ENCODE measurements at regions not wholly inside any gene's neighbourhood (a gene's known extent, or its start where the extent isn't known, plus 50 kb on each side); places are given as distances from the start of the nearest gene placed in this dataset.

DNA sequence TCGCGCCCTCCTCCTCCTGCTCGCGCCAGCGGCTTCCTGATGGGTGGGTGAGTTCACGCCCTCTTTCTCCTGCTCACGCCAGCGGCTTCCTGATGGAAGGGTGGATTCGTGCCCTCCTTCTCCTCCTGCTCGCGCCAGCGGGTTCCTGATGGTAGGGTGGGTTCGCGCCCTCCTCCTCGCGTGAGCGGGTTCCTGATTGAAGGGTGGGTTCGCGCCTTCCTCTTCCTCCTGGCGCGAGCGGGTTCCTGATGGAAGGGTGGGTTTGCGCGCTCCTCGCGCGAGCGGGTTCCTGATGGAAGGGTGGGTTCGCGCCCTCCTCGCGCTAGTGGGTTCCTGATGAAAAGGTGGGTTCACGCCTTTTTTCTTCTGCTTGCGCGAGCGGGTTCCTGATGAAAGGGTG lies 62.0 kb upstream of the MGAT5 start:
- Mint-ChIP-seq H3K4me1 (ENCODE audit: low read depth) (peaks cover 44% of the 10 kb centered on the region), H3K27ac (no peak overlapping the region)
- CTCF ChIA-PET = no interaction called here

DNA sequence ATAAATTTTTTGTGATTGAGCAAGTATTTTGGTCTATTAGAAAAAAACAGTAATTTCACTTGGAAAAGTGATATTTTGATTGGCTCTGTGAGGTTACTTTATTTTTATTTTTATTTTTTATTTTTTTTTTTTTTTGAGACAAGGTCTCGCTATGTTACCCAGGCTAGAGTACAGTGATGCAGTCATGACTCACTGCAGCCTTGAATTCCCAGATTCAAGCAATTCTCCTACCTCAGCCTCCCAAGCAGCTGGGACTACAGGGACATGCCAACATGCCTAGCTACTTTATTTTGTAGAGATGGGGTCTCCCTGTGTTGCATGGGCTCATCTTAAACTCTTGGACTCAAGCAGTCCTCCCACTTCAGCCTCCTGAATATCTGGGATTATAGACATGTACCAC lies 60.9 kb upstream of the MGAT5 start:
- DNase-seq = no peak
- Mint-ChIP-seq H3K4me1 (ENCODE audit: low read depth) (peaks cover 56% of the 10 kb centered on the region), H3K27ac (no peak overlapping the region), H3K27me3 (ENCODE audit: low read depth) (no peaks in the 10 kb centered on the region), H3K36me3 (ENCODE audit: low read depth) (peaks cover 14% of the 10 kb centered on the region), H3K9me3 (peaks cover 4% of the 10 kb centered on the region), H3K4me3 (no peak overlapping the region)
- CTCF ChIA-PET = interaction anchor here (0.7 kb wide), 1 partner anchor 26 kb away, joined by 3 read pairs; no protein-coding TSS in a partner anchor
- intact Hi-C loops (cut with micrococcal nuclease) = no loop called here

More for the DNA sequence above, 62.0 kb upstream of the MGAT5 start:
- intact Hi-C loops (cut with micrococcal nuclease) = no loop called here
- H3K36me3 Mint-ChIP-seq (ENCODE audit: low read depth) = peaks cover 14% of the 10 kb centered on the region
- no peak overlapping the region for H3K4me3 Mint-ChIP-seq
- no peaks in the 10 kb centered on the region for H3K27me3 Mint-ChIP-seq (ENCODE audit: low read depth)
- H3K9me3 Mint-ChIP-seq = peaks cover 4% of the 10 kb centered on the region
- no peak for DNase-seq

DNA sequence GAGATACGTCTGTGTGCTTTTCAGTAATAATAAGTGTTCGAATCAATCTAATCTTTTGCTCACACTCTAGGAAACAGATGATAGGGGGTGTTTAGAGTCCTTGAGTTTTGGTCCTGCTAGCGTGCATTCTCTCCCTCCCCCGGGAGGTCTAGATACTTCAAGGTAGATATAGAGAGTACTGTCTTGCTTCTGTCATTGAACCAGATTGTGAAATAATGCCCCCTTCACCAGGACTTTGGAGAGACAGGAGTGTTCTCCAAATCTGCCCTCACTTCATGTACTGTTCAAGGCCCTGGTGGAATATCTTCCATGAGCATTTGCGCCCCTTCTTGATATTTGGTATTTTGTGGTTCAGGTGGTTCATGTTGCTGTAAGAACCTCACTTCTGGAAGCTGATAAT lies 59.4 kb upstream of the MGAT5 start:
- peaks cover 4% of the 10 kb centered on the region for H3K9me3 Mint-ChIP-seq
- intact Hi-C loops (cut with micrococcal nuclease) = loop anchor here (2.0 kb wide), 1 partner anchor 16 kb away; no protein-coding TSS in a partner anchor
- no peak overlapping the region for H3K4me3 Mint-ChIP-seq
- CTCF ChIA-PET = no interaction called here
- H3K27ac Mint-ChIP-seq = no peak overlapping the region
- H3K27me3 Mint-ChIP-seq (ENCODE audit: low read depth) = no peaks in the 10 kb centered on the region
- DNase-seq = no peak
- H3K36me3 Mint-ChIP-seq (ENCODE audit: low read depth) = peaks cover 14% of the 10 kb centered on the region
- peaks cover 66% of the 10 kb centered on the region for H3K4me1 Mint-ChIP-seq (ENCODE audit: low read depth)

DNA sequence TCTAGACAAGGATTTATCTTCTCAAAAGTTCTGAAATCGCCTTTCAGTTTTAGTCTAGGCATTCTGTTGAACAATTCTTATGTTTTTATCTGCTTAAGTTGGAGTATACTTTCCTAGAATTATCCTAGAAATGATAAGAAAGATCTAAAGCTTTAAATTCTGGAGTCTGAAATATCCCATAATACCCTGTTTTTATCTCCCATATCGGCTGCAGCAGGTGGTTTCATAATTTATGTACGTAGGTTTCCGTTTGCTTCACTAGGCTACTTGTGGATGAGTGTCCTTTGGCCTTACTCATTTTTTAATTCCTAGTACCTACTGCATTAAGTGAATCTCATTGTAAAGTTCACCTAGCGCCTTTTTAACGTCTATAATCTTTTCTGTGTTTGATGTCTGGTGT lies 58.5 kb upstream of the MGAT5 start:
- H3K27ac Mint-ChIP-seq = peak overlapping the region; percentile 21
- DNase-seq = no peak
- H3K9me3 Mint-ChIP-seq = peaks cover 4% of the 10 kb centered on the region
- H3K36me3 Mint-ChIP-seq (ENCODE audit: low read depth) = peaks cover 11% of the 10 kb centered on the region
- CTCF ChIA-PET = interaction anchor here (0.7 to 4.2 kb wide), 2 partner anchors 12 to 249 kb away, joined by 3 to 43 read pairs; no protein-coding TSS in a partner anchor
- H3K27me3 Mint-ChIP-seq (ENCODE audit: low read depth) = no peaks in the 10 kb centered on the region
- intact Hi-C loops (cut with micrococcal nuclease) = loop anchor here (1.0 to 2.0 kb wide), 2 partner anchors 17 to 38 kb away; no protein-coding TSS in a partner anchor
- no peak overlapping the region for H3K4me3 Mint-ChIP-seq
- peaks cover 64% of the 10 kb centered on the region for H3K4me1 Mint-ChIP-seq (ENCODE audit: low read depth)

DNA sequence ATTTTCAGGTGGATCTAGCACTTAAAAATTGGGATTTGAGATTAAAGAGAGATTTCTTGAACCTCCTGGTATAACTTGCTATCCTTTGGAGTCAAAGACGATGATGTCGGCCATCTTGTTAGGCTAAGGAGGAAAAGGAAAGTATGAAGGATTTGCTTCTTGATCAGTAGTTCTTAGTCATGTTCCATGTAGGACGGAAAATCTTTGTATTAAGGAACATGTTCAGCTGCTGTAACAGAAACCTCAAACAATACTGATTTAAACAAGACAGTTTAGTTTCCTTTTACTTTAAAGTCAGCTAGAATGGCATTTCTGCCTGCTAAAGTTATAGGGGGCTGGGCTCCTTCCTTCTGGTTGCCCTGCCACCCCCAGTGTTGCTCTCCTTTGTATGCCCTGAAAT lies 56.4 kb upstream of the MGAT5 start:
- Mint-ChIP-seq H3K4me3 (peak overlapping the region; percentile 15), H3K4me1 (ENCODE audit: low read depth) (peaks cover 62% of the 10 kb centered on the region), H3K27ac (peak overlapping the region; percentile 77), H3K36me3 (ENCODE audit: low read depth) (no peaks in the 10 kb centered on the region), H3K9me3 (no peaks in the 10 kb centered on the region), H3K27me3 (ENCODE audit: low read depth) (no peaks in the 10 kb centered on the region)
- DNase-seq = no peak
- intact Hi-C loops (cut with micrococcal nuclease) = loop anchor here (1.0 to 2.0 kb wide), 3 partner anchors 21 to 71 kb away; no protein-coding TSS in a partner anchor
- CTCF ChIA-PET = interaction anchor here (0.9 to 4.2 kb wide), 11 partner anchors 10 to 214 kb away, joined by 3 to 43 read pairs (median 7); no protein-coding TSS in a partner anchor

DNA sequence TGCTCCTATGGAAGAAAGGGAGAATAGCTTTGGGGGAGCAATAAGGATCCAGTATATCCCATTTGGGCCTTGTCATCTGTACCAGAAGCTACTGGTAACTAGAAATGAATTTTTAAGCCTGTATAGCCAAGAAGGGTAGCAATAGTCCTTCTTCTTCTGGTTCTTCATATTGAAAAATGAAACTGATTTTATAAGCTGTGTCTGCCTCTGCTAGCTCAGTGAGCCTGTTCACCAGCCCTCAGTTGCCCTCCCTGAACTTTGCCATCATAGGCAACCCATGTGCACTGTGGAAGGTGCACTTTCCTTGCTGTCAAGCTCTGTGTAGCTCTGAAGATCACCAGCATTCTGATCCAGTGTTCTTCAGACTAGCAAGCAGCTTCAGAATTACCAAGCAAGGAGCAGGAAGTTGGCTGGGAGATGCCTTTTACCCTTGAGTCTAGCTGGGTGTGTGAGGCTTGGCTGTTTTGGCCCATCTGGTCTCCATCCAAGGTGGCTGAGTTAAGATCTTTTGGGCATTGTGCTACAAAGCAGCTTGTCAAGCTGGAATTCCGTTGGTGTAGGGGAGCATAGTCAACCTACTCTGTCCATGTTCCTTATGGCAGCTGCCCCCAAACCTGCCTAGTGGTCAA lies 55.8 kb upstream of the MGAT5 start:
- intact Hi-C loops (cut with micrococcal nuclease) = no loop called here
- Mint-ChIP-seq H3K27ac (peak overlapping the region; percentile 77), H3K4me1 (ENCODE audit: low read depth) (peaks cover 64% of the 10 kb centered on the region), H3K36me3 (ENCODE audit: low read depth) (no peaks in the 10 kb centered on the region), H3K27me3 (ENCODE audit: low read depth) (no peaks in the 10 kb centered on the region), H3K9me3 (no peaks in the 10 kb centered on the region), H3K4me3 (peak overlapping the region; percentile 15)
- DNase-seq = no peak
- CTCF ChIA-PET = interaction anchor here (0.9 to 4.2 kb wide), 12 partner anchors 9 to 214 kb away, joined by 3 to 43 read pairs (median 6); no protein-coding TSS in a partner anchor

DNA sequence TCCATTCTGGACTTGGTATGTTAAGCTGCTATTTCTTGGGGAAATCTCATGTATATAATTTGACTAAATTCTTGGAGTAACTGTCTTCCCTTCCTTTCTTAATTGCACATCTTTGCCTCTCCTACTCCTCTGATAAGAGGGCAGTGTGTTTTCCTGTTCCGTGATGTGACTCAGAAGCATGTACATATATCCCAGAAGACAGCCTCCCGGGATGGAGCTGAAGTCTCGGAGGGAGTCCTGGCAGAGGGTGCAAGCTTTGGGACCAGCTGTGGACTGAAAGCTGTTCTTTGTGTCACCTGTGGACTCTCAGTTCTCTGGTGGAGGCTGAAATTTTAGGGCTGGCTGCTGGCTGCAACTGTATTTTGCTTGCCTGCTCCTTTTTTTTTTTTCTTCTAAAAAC lies 54.7 kb upstream of the MGAT5 start:
- CTCF ChIA-PET = interaction anchor here (0.6 to 4.2 kb wide), 7 partner anchors 8 to 213 kb away, joined by 3 to 43 read pairs (median 9); no protein-coding TSS in a partner anchor
- intact Hi-C loops (cut with micrococcal nuclease) = no loop called here
- no peak overlapping the region for H3K4me3 Mint-ChIP-seq
- H3K27me3 Mint-ChIP-seq (ENCODE audit: low read depth) = no peaks in the 10 kb centered on the region
- DNase-seq = no peak
- no peaks in the 10 kb centered on the region for H3K36me3 Mint-ChIP-seq (ENCODE audit: low read depth)
- H3K27ac Mint-ChIP-seq = no peak overlapping the region
- no peaks in the 10 kb centered on the region for H3K9me3 Mint-ChIP-seq
- peaks cover 60% of the 10 kb centered on the region for H3K4me1 Mint-ChIP-seq (ENCODE audit: low read depth)

DNA sequence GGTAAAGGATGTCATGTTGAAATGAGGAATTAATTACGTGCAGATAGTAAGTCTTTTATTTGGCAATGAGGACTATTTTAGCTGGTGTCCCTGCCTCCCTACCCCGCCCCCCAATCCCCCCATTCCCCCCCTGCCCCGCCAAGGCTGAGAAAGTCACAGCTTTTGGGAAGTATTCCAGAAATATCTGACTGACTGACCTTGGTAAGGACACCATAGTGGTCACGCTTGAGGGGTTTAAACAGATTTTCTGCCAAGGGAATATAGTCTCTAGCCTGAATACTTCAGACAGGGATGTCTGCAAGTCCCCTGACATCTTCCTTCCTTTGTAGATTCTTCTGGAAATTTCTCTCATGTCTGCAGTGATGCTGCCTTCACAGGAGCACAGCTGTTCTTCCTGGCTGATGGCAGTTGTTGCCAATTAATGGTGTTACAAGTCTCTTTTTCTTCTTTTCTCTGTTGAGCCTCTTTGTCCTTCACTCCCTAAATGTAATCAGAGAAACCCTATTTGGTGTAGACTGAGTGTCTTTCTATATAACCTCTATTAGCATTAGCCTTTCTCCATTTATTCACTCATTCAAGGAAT lies 53.7 kb upstream of the MGAT5 start:
- no peaks in the 10 kb centered on the region for H3K36me3 Mint-ChIP-seq (ENCODE audit: low read depth)
- CTCF ChIA-PET = interaction anchor here (1.4 kb wide), 1 partner anchor 17 kb away, joined by 3 read pairs; no protein-coding TSS in a partner anchor
- H3K4me1 Mint-ChIP-seq (ENCODE audit: low read depth) = peaks cover 51% of the 10 kb centered on the region
- H3K27me3 Mint-ChIP-seq (ENCODE audit: low read depth) = no peaks in the 10 kb centered on the region
- H3K27ac Mint-ChIP-seq = no peak overlapping the region
- intact Hi-C loops (cut with micrococcal nuclease) = no loop called here
- H3K4me3 Mint-ChIP-seq = no peak overlapping the region
- no peak for DNase-seq
- H3K9me3 Mint-ChIP-seq = no peaks in the 10 kb centered on the region

DNA sequence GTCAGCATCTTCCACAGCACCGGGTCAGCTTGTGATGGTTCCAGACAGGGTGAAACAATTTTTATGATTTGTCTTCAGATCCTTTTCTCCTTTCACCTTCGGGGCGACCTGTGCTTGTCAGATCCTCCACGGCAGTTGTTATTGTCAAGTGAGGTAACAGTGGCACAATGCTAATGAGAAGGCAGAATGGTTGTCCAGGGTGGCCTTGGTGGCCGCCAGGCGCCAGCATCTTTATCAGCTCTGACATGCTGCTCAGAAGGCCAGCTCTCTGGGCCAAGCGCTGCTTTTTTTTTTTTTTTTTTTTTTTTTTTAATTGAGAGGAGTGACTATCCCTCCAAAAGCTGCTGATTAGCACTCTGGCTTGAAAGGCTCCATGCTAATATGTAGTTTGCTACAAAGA lies 52.3 kb upstream of the MGAT5 start:
- CTCF ChIA-PET = interaction anchor here (0.8 to 1.9 kb wide), 5 partner anchors 13 to 82 kb away, joined by 3 to 7 read pairs (median 3); no protein-coding TSS in a partner anchor
- DNase-seq = no peak
- no peaks in the 10 kb centered on the region for H3K36me3 Mint-ChIP-seq (ENCODE audit: low read depth)
- H3K4me1 Mint-ChIP-seq (ENCODE audit: low read depth) = peaks cover 37% of the 10 kb centered on the region
- H3K27ac Mint-ChIP-seq = no peak overlapping the region
- H3K4me3 Mint-ChIP-seq = no peak overlapping the region
- intact Hi-C loops (cut with micrococcal nuclease) = no loop called here
- no peaks in the 10 kb centered on the region for H3K9me3 Mint-ChIP-seq
- no peaks in the 10 kb centered on the region for H3K27me3 Mint-ChIP-seq (ENCODE audit: low read depth)

DNA sequence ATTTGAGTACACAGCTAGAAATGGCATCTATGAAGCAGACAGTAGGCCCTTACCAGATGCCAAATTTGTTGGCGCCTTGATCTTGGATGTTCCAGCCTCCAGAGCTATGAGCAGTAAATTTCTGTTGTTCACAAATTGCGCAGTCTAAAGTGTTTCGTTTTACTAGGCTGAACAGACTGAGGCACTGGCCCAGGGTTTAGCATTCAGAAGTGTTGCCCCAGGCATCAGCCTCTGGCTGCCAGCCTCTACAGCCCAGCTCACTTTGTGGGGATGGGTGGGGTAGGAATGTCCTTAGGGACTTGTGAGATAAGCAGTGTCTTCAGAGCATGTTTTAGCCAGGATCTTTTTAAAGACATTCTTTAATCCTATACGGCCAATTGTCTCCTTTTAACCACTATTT lies 51.5 kb upstream of the MGAT5 start:
- Mint-ChIP-seq H3K36me3 (ENCODE audit: low read depth) (no peaks in the 10 kb centered on the region), H3K27ac (no peak overlapping the region), H3K9me3 (no peaks in the 10 kb centered on the region), H3K4me1 (ENCODE audit: low read depth) (peaks cover 30% of the 10 kb centered on the region), H3K4me3 (no peak overlapping the region), H3K27me3 (ENCODE audit: low read depth) (no peaks in the 10 kb centered on the region)
- DNase-seq = no peak
- intact Hi-C loops (cut with micrococcal nuclease) = no loop called here
- CTCF ChIA-PET = interaction anchor here (1.3 to 1.9 kb wide), 3 partner anchors 43 to 83 kb away, joined by 4 to 7 read pairs (median 5); no protein-coding TSS in a partner anchor

DNA sequence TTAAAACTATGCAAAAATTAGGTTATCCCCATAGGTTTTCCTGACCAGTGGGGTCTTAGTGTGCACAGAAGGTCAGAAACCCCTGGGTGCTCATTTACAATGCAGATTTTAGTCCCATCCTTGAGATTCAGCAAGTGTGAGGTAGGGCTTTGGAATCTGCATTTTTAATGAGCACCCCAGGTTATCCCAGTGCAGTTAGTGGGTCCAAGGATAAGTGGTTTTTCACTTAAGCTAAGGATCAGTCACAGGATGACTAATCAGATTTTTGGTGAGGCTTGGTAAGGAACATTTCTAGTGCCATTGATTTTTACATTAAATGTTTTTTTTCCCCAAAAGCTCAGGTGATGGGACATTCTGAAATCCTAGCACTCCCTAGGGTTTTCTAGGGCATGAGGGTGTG lies 50.7 kb upstream of the MGAT5 start:
- Mint-ChIP-seq H3K36me3 (ENCODE audit: low read depth) (no peaks in the 10 kb centered on the region), H3K27ac (no peak overlapping the region), H3K9me3 (no peaks in the 10 kb centered on the region), H3K4me1 (ENCODE audit: low read depth) (peaks cover 26% of the 10 kb centered on the region), H3K27me3 (ENCODE audit: low read depth) (no peaks in the 10 kb centered on the region), H3K4me3 (no peak overlapping the region)
- CTCF ChIA-PET = interaction anchor here (0.7 to 1.4 kb wide), 3 partner anchors 40 to 81 kb away, joined by 3 to 4 read pairs (median 4); no protein-coding TSS in a partner anchor
- intact Hi-C loops (cut with micrococcal nuclease) = no loop called here
- DNase-seq = no peak

Measured in activated naive CD4-positive, alpha-beta T cell treated with anti-CD3 and anti-CD28 coated beads for 36 hours (primary cell).